CD4-positive, alpha-beta memory T cell (primary cell): ENCODE measurements at regions not wholly inside any gene's neighbourhood (a gene's known extent, or its start where the extent isn't known, plus 50 kb on each side); places are given as distances from the start of the nearest gene placed in this dataset.

Experiments used
- CTCF ChIA-PET: fragments of 350-600 bp; sonication (Branson Sonifier 250); formaldehyde crosslinking; loops from one replicate; lab custom pipeline; 2021; ENCODE audit warnings: inconsistent platforms; ENCODE audit not compliant: partially characterized antibody; lab: Charles Lee
- POLR2A ChIA-PET: fragments of 350-600 bp; sonication (Branson Sonifier 250); formaldehyde crosslinking; loops from one replicate; lab custom pipeline; 2021; ENCODE audit not compliant: partially characterized antibody; lab: Charles Lee
- DNase-seq, 5 donors: peaks; one replicate each; pipeline versions ENCODE4 v3.0.0 to v3.0.0-alpha.2; 2020 to 2022; ENCODE audit warnings: mixed read lengths in 1 of 5
- H3K27ac ChIP-seq: one replicate; pipeline ENCODE4 v1.7.0; 2013; ENCODE audit warnings: low read depth, low read length
- H3K27me3 ChIP-seq: 2 replicates; pipeline ENCODE4 v1.7.0; 2013; ENCODE audit warnings: mild to moderate bottlenecking, low read length, moderate library complexity; ENCODE audit not compliant: insufficient read depth
- H3K36me3 ChIP-seq: 2 replicates; pipeline ENCODE4 v1.7.0; 2013; ENCODE audit warnings: mild to moderate bottlenecking, low read length, moderate library complexity; ENCODE audit not compliant: insufficient read depth
- H3K4me1 ChIP-seq: 2 replicates; pipeline ENCODE4 v1.7.0; 2013; ENCODE audit warnings: mild to moderate bottlenecking, low read length, moderate library complexity; ENCODE audit not compliant: insufficient read depth
- H3K4me3 ChIP-seq, 2 donors: one replicate each; pipeline ENCODE4 v1.7.0; 2013; ENCODE audit warnings: low read length in 2 of 2, mild to moderate bottlenecking in 1 of 2
- H3K9me3 ChIP-seq, 2 donors: one replicate each; pipeline ENCODE4 v1.7.0; 2013; ENCODE audit warnings: low read length in 2 of 2, control low read depth in 1 of 2; ENCODE audit not compliant: control insufficient read depth in 1 of 2
- H3K27ac Mint-ChIP-seq, 7 donors: one replicate each; pipeline ENCODE4 v1.8.0; 2020 to 2021; ENCODE audit warnings: mixed read lengths in 7 of 7, mild to moderate bottlenecking in 6 of 7, inconsistent platforms in 3 of 7, moderate library complexity in 3 of 7
- H3K27me3 Mint-ChIP-seq, 2 donors: one replicate each; pipeline ENCODE4 v1.8.0; 2020 to 2021; ENCODE audit warnings: mixed read lengths in 2 of 2
- H3K36me3 Mint-ChIP-seq, 2 donors: one replicate each; pipeline ENCODE4 v1.8.0; 2020 to 2021; ENCODE audit warnings: mixed read lengths in 2 of 2, inconsistent platforms in 1 of 2, mild to moderate bottlenecking in 1 of 2
- H3K4me1 Mint-ChIP-seq, 4 donors: one replicate each; pipeline ENCODE4 v1.8.0; 2020 to 2021; ENCODE audit warnings: mixed read lengths in 4 of 4, mild to moderate bottlenecking in 1 of 4
- H3K4me3 Mint-ChIP-seq, 8 donors: one replicate each; pipeline ENCODE4 v1.8.0; 2020 to 2021; ENCODE audit warnings: mixed read lengths in 8 of 8, mild to moderate bottlenecking in 7 of 8, moderate library complexity in 6 of 8, inconsistent platforms in 3 of 8
- H3K9me3 Mint-ChIP-seq, 8 donors: one replicate each; pipeline ENCODE4 v1.8.0; 2020 to 2021; ENCODE audit warnings: mixed read lengths in 8 of 8, mild to moderate bottlenecking in 5 of 8, inconsistent platforms in 3 of 8, moderate library complexity in 1 of 8
- intact Hi-C: fragments of 100-400 bp; cut with micrococcal nuclease; formaldehyde crosslinking; loops from one replicate; pipeline ENCODE4 v1.15.1; 2023

DNA sequence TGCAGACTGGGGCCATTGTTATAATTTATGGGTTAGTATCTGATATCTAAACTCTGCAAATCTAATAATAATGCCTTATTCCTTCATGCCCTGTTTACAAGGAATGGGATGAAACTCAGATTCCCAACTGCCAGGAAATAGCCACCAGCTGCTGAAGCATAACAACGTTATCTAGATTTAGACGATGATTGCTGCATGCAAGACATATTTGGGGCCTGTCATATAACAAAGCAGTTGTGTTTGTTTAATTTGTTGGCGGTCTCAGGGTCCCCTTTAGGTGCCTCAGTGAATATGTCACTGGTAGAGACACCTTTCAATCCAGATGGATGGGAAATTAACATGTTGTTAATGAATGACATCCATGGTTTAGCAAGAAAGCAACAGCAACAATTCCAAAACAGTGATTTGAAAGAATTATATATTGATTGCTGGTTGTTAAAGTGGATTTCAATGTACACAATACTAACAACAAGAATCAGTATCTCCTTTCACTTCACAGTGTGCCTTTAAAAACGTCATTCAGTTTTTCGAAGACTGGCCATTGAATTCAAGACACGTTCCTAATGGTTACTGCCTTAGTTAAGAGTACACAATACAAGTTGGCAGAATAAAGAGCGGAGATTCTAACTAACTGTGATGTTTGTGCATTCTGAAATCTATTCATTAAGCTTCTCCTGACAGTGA lies 860.6 kb upstream of the CELF2 start:
- no peaks in the 10 kb centered on the region for H3K4me1 ChIP-seq
- H3K9me3 Mint-ChIP-seq = peaks cover 0 to 9% (median 0%) of the 10 kb centered on the region in 8 donors
- no peaks in the 10 kb centered on the region for H3K36me3 ChIP-seq
- H3K27ac ChIP-seq = no peak overlapping the region
- intact Hi-C loops = no loop called here
- no peaks in the 10 kb centered on the region for H3K27me3 ChIP-seq
- no peak overlapping the region for H3K27ac Mint-ChIP-seq
- no peak overlapping the region for H3K4me3 Mint-ChIP-seq
- no peak overlapping the region for H3K4me3 ChIP-seq
- H3K4me1 Mint-ChIP-seq = no peaks in the 10 kb centered on the region
- POLR2A ChIA-PET = no interaction called here
- H3K27me3 Mint-ChIP-seq = peaks cover 0 to 3% of the 10 kb centered on the region in 2 donors
- CTCF ChIA-PET = no interaction called here
- H3K36me3 Mint-ChIP-seq = no peaks in the 10 kb centered on the region
- H3K9me3 ChIP-seq = no peaks in the 10 kb centered on the region
- no peak for DNase-seq

DNA sequence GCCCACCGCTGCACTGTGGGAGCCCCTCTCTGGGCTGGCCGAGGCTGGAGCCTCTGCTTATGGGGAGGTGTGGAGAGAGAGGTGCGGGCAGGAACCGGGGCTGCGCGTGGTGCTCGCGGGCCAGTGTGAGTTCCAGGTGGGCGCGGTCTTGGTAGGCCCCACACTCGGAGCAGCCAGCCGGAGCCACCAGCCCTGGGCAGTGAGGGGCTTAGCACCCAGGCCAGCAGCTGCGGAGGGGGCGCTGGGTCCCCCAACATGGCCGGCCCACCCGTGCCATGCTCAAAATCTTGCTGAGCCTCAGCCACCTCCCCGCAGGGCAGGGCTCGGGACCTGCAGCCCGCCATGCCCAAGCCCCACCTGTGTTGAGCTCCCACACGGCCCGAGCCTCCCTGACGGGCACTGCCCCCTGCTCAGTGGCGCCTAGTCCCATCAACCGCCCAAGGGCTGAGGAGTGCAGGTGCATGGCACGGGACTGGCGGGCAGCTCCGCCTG lies 856.8 kb upstream of the CELF2 start:
- H3K36me3 Mint-ChIP-seq = no peaks in the 10 kb centered on the region
- intact Hi-C loops = no loop called here
- POLR2A ChIA-PET = no interaction called here

GRCh38 chr10:10164848-10165247 lies 852.8 kb upstream of the CELF2 start:
- no peaks in the 10 kb centered on the region for H3K36me3 ChIP-seq
- Mint-ChIP-seq H3K27ac (no peak overlapping the region), H3K4me1 (no peaks in the 10 kb centered on the region), H3K36me3 (no peaks in the 10 kb centered on the region), H3K27me3 (no peaks in the 10 kb centered on the region), H3K4me3 (no peak overlapping the region), H3K9me3 (peaks cover 0 to 6% (median 0%) of the 10 kb centered on the region in 8 donors)
- no peak for DNase-seq
- ChIA-PET CTCF (interaction anchor here (0.8 kb wide), 1 partner anchor 31 kb away, joined by 3 read pairs; no protein-coding TSS in a partner anchor), POLR2A (no interaction called here)
- H3K27me3 ChIP-seq = no peaks in the 10 kb centered on the region
- intact Hi-C loops = no loop called here
- no peak overlapping the region for H3K4me3 ChIP-seq
- no peak overlapping the region for H3K27ac ChIP-seq
- H3K9me3 ChIP-seq = no peaks in the 10 kb centered on the region
- H3K4me1 ChIP-seq = no peaks in the 10 kb centered on the region

More for the DNA sequence above, 856.8 kb upstream of the CELF2 start:
- Histone ChIP-seq H3K4me1 (no peaks in the 10 kb centered on the region), H3K27ac (no peak overlapping the region), H3K4me3 (no peak overlapping the region), H3K36me3 (no peaks in the 10 kb centered on the region), H3K27me3 (no peaks in the 10 kb centered on the region), H3K9me3 (no peaks in the 10 kb centered on the region)
- Mint-ChIP-seq H3K4me3 (no peak overlapping the region), H3K9me3 (peaks cover 0 to 8% (median 0%) of the 10 kb centered on the region in 8 donors), H3K27ac (no peak overlapping the region), H3K4me1 (no peaks in the 10 kb centered on the region), H3K27me3 (peaks cover 0 to under 1% of the 10 kb centered on the region in 2 donors)
- CTCF ChIA-PET = no interaction called here
- no peak for DNase-seq

DNA sequence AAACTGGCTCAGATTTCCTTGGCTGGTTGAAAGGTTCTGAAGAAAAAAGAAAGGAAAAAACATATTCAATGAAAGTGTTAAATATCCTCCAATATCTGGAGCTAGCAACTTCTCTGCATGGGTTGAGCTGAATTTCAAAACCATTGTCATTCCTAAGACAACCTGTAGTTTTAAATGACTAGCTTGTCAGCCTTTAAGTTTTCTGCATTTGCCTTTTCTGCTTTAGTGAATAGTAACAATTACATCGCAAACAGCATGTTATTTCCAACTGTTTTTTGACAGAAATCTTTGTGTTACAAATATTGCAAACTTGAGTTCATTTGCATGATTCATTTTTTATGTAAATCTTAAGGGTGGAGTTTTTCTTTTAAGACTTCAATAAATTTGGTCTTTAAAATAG lies 852.3 kb upstream of the CELF2 start:
- H3K36me3 ChIP-seq = no peaks in the 10 kb centered on the region
- CTCF ChIA-PET = interaction anchor here (0.8 kb wide), 1 partner anchor 30 kb away, joined by 3 read pairs; no protein-coding TSS in a partner anchor

DNA sequence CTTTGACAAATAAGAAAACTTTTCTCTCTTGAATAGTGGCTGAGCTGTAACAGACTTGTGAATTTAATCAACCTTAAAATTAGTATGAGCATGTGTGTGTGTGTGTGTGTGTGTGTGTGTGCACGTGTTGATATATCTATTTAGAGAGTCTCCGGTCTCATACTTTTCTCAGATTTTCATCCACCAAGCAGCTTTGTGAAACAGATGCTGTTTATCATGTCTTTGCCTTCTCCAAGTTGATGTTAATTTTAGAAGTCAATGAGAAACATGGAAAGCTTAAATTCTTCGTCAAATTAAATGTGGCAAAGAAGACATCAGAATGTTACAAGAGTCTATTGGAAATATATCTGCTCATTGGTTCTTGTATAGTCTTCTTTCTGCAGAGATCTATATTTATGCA lies 839.2 kb upstream of the CELF2 start:
- no peak overlapping the region for H3K4me3 ChIP-seq
- no peak overlapping the region for H3K27ac Mint-ChIP-seq
- intact Hi-C loops = no loop called here
- peaks cover 0 to 8% (median 3%) of the 10 kb centered on the region in 8 donors for H3K9me3 Mint-ChIP-seq
- no peaks in the 10 kb centered on the region for H3K4me1 Mint-ChIP-seq
- H3K4me3 Mint-ChIP-seq = no peak overlapping the region
- H3K4me1 ChIP-seq = no peaks in the 10 kb centered on the region
- CTCF ChIA-PET = no interaction called here
- H3K27me3 Mint-ChIP-seq = peaks cover 5% of the 10 kb centered on the region in 2 donors
- no peaks in the 10 kb centered on the region for H3K36me3 Mint-ChIP-seq
- POLR2A ChIA-PET = no interaction called here
- H3K36me3 ChIP-seq = no peaks in the 10 kb centered on the region
- DNase-seq = no peak
- no peak overlapping the region for H3K27ac ChIP-seq
- no peaks in the 10 kb centered on the region for H3K27me3 ChIP-seq
- H3K9me3 ChIP-seq = no peaks in the 10 kb centered on the region

More for the DNA sequence above, 852.3 kb upstream of the CELF2 start:
- H3K27me3 Mint-ChIP-seq = no peaks in the 10 kb centered on the region
- Histone ChIP-seq H3K27me3 (no peaks in the 10 kb centered on the region), H3K4me1 (no peaks in the 10 kb centered on the region), H3K27ac (no peak overlapping the region), H3K9me3 (no peaks in the 10 kb centered on the region), H3K4me3 (no peak overlapping the region)
- intact Hi-C loops = no loop called here
- H3K36me3 Mint-ChIP-seq = no peaks in the 10 kb centered on the region
- H3K27ac Mint-ChIP-seq = no peak overlapping the region
- no peaks in the 10 kb centered on the region for H3K4me1 Mint-ChIP-seq
- H3K4me3 Mint-ChIP-seq = no peak overlapping the region
- POLR2A ChIA-PET = no interaction called here
- no peak for DNase-seq
- peaks cover 0 to 5% (median 0%) of the 10 kb centered on the region in 8 donors for H3K9me3 Mint-ChIP-seq

GRCh38 chr10:10193848-10194247 lies 823.8 kb upstream of the CELF2 start:
- no peaks in the 10 kb centered on the region for H3K36me3 Mint-ChIP-seq
- H3K4me3 Mint-ChIP-seq = no peak overlapping the region
- Histone ChIP-seq H3K4me1 (no peaks in the 10 kb centered on the region), H3K27me3 (no peaks in the 10 kb centered on the region), H3K9me3 (no peaks in the 10 kb centered on the region), H3K27ac (no peak overlapping the region), H3K36me3 (no peaks in the 10 kb centered on the region), H3K4me3 (no peak overlapping the region)
- H3K27ac Mint-ChIP-seq = no peak overlapping the region
- peaks cover 0 to 2% (median 0%) of the 10 kb centered on the region in 8 donors for H3K9me3 Mint-ChIP-seq
- ChIA-PET POLR2A (no interaction called here), CTCF (interaction anchor here (0.5 kb wide), 1 partner anchor 574 kb away, joined by 3 read pairs; no protein-coding TSS in a partner anchor)
- no peak for DNase-seq
- no peaks in the 10 kb centered on the region for H3K4me1 Mint-ChIP-seq
- intact Hi-C loops = no loop called here
- H3K27me3 Mint-ChIP-seq = peaks cover 2 to 5% of the 10 kb centered on the region in 2 donors

DNA sequence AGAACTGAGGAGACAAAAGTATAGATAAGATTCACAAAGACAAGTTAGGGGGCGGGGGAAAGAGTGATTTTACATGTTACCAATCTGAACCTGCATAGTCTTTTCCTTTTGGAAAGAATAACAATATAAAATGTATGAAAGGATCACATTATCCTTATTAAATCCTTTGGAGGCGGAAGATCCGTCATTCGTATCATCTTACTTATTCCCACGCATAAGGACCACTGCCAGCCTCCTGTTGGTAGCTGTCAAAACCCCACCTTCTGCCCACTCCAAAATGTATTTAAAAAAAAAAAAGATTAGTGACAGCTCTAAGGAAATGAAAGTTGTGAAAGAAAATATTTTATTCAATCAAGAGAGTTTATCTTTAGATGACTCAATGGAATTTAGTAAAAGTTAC lies 821.0 kb upstream of the CELF2 start:
- Histone ChIP-seq H3K4me1 (no peaks in the 10 kb centered on the region), H3K27ac (no peak overlapping the region), H3K4me3 (no peak overlapping the region), H3K27me3 (no peaks in the 10 kb centered on the region), H3K36me3 (no peaks in the 10 kb centered on the region), H3K9me3 (no peaks in the 10 kb centered on the region)
- no peak for DNase-seq
- Mint-ChIP-seq H3K9me3 (peaks cover 0 to 1% (median 0%) of the 10 kb centered on the region in 8 donors), H3K4me1 (no peaks in the 10 kb centered on the region), H3K27me3 (peaks cover 2 to 4% of the 10 kb centered on the region in 2 donors), H3K4me3 (no peak overlapping the region), H3K36me3 (no peaks in the 10 kb centered on the region), H3K27ac (no peak overlapping the region)
- intact Hi-C loops = no loop called here
- CTCF ChIA-PET = no interaction called here
- POLR2A ChIA-PET = no interaction called here
